GM21367 (cell line): ENCODE measurements at regions not wholly inside any gene's neighbourhood (a gene's known extent, or its start where the extent isn't known, plus 50 kb on each side); places are given as distances from the start of the nearest gene placed in this dataset.

Source experiments
- ATAC-seq: cut with Tn5 transposase; IDR thresholded peaks from one replicate; pipeline ENCODE4 v1.9.1; 2021; ENCODE audit not compliant: unreplicated experiment

DNA sequence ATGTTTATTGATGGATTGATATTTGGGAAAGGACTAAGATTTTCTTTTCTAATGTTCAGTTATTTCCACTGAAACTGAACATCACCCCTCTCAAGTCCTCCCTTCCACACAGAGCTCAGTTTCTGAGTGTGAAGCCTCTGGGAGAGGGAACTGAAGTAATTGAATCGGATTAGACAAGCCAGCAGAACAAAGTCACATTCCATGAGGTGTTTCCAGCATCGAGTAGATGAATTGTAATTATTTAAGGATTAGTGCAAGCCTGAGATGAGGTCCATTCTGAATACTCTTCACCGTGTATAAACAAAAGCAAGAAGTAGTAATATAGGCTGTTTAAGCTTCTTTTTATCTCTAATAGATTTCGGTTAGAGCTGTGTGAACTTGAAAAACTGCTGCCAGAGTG is 2060.5 kb downstream of the MAT2B start:
- no peak for ATAC-seq

DNA sequence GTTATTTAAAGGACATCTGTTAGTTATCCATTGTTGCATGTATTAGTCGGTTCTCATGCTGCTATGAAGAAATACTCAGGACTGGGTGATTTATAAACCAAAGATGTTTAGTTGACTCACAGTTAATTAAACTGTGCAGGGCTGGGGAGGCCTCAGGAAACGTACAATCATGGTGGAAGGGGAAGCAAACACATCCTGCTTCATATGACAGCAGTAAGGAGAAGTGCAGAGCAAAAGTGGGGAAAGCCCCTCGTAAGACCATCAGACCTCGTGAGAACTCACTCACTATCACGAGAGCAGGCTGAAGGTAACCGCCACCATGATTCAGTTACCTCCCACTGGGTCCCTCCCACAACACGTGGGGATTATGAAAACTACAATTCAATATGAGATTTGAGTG is 2064.1 kb downstream of the MAT2B start:
- no peak for ATAC-seq

DNA sequence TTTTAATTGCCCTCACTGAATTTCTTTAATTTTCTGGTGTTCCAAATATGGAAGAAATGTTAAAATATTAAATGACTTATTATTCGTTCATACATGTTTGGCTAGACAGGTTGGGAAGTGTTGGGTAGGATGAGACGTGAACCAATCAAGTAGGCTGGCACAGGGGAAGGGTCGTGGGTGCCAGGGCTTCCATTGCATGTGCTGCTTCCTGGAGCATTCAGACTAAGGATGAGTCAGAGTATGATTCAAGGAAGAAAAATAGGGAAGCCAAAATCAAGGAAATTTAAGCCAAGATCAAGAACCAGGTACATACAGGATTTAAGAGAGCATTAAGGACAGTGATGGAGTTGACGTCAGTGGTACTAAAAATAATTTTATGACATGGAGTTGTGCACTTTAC is 2068.0 kb downstream of the MAT2B start:
- ATAC-seq, result no peak

DNA sequence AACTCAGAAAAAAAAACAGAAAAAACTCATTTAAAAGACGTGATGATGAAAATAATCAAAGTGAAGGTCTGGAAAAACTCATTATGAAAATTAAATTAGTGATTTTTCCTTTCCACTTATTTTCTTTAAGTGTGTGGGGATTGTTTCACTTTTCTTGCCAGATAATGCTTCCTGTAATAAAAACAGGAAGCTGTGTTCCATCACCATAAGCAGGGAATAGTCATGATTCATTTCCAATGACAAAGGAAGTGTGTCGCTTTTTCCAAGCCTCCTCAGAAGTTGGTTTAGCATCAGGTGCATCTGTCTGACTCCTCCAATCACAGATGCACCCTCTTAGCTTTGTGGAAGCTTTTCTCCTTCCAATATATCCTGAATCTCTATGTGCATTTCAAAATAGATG is 2068.7 kb downstream of the MAT2B start:
- no peak for ATAC-seq

DNA sequence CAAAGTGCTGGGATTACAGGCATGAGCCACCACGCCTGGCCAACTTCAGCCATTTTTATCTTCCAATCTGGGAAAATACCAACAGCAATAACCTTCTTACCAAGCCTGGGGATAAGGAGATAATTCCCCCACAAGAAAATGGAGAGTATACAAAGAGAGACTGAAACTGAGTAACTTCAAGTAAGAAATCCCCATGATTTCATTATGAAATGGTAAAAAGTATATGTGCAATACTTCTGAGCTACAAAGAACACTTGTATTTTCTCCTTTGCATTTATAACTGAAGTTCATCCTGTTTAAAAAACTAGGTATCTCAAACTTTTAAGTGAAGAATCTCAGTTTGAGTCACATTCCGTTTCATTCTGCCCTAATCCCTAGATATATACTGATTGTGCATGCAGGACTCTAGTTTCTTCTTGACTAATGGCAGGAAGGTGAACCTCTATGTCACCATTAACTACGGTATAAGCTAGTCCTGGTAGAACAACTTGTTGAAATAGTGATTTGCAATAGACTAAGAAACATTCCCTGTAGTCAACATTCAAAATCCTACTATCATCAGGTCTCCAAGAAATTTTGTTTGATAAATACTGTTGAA is 2071.4 kb downstream of the MAT2B start:
- ATAC-seq, result no peak

DNA sequence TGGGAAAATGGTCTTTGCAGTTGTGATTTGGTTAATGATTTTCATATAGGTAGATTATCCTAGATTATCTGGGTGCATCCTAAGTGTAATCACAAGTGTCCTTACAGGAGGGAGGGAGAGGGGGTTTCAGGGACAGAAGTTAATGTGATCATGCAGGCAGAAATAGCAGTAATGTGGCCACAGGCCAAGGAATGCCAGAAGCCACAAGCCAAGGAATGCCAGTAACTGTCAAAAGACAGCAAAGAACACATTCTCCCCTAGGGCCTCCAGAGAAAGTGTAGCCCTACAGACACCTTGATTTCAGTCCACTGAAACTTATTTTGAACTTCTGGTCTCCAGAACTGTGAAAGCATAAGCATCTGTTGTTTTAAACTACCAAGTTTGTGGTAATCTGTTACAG is 2074.5 kb downstream of the MAT2B start:
- no peak for ATAC-seq

DNA sequence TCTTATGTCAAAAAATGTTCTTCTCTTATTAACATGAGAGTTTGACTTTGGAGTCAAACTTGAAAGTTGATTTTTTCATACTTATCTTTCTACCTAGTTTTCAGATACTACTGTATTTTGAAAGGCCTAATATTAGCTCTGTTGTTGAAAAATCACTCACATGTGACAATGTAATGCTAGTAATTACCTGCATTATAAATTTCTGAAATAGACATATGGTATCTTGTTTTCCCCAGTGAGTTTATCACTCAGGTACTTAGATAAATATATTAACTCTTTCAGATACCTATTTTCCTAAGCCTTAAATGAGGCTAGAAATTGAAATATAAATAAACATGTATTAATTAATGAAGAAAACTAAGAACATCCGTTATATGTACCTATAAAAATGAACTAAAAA is 2089.3 kb downstream of the MAT2B start:
- ATAC-seq, result no peak

DNA sequence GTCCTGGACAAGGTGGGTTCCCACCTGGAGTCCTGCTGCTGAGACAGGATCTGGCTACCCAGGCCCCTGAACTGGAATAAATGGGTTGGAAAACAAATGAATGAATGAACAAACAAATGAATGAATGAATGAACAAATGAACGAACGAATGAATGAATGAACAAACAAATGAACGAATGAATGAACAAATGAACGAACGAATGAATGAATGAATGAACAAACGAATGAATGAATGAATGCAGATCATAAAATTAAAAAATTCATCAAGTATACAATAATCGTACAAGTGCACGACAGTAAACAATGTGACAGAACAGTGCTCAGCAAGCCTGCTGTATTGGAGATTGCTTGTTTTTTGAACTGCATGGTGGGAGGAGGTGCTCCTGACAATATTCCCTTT is 2097.1 kb downstream of the MAT2B start:
- ATAC-seq, result no peak

DNA sequence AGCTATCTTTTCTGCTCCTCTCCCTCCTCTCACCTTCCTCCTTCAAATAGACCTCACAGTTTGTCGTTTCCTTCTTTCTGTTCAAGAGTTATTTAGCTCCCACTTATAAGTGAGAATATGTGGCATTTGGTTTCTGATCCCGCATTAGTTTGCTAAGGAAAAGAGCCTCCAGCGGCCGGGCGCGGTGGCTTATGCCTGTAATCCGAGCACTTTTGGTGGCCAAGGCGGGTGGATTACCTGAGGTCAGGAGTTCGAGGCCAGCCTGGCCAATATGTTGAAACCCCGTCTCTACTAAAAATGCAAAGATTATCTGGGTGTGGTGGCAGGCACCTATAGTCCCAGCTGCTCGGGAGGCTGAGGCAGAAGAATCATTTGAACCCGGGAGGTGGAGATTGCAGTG is 2101.6 kb downstream of the MAT2B start:
- no peak for ATAC-seq

DNA sequence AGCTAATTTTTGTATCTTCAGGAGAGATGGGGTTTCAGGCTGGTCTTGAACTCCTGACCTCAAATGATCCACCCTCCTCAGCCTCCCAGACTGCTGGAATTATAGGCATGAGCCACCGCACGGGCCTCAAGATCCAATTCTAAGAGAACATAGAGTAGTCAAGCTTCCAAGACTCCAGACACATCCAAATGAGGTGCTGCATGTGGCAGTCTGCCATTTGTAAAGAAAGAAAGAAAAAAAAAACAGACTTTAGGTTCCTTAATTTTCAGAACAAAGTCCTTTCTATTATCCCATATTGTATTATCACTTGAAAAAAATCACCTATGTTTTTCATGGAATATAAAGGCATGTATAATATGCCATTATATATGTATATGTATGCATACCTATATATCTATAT is 2104.5 kb downstream of the MAT2B start:
- no peak for ATAC-seq

DNA sequence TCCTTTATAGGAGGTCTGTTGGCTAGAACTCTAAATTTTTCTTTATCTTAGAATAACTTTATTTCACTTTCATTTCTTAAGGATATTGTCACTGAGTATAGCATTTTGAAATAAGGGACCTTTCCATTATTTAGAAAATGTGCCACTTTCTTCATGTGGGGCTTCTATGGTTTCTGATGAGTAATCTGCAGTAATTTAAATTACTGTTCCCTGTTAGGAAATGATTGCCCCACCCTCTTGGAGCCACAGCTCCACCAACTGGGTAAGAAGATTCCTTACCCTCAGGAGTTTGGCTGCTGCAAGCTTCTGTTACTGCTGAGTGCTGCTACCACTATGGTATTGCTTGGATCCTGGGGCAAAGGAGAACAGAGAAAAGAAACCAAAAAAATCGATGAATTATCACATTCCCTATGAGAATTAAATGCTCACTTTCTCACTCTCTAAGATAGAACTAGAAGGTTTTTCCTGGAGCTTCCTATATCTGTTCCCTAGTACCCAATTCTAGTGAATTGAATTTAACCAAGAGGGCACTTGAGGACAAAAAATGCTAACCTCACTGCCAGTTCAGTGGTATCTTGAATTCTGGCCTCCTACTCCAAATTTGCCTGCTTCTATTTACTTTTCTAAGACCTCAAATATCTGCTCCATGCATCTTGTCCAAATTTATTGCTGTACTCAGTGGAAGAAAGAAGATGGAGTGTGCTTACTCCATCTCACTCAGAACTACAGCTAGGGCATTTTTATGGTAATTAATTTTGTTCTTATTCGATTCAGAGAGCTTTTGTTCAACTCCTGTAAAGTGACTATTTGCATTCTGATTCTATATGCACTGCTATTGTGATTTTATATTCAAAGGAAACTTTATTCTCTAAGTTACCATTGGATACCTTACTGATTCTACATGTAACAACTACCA is 2111.3 kb downstream of the MAT2B start:
- no peak for ATAC-seq

DNA sequence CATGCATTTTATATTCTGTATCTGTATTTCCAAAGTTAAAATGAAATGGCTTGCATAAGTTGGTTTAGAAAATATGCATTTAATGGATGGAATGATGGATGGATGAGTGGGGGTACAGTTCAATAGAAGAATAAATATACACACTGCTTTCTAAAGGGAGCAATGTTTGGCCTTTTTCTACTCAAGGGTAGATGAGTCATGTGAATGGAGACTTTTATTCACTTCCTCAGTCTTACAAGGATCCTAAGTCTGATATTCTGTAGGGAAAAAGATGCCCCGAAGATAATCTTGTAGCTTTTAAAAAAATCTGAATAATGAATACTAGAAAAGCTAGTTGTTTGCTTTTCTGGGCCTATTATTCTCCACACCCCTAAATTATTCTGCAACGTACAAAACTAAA is 2112.1 kb downstream of the MAT2B start:
- ATAC-seq, result no peak

DNA sequence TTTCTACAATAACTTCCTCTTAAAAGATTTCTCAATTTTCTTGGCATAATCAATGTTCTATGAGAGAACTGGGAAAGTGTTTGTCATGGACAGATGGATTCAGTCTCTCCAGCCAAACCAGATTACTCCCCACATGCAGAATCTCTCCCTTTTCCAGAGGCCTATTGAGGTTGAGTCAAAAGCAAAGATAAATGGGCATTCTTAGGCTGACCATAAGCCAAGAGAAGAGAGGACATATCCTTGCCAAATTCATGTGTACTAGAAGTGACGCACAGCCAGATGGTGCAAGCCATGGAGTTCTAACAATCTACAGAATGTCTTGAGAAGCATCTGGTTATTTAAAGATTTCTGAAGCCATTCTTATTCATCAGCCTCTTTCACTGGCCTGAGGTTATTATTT is 2115.0 kb downstream of the MAT2B start:
- ATAC-seq, result no peak

DNA sequence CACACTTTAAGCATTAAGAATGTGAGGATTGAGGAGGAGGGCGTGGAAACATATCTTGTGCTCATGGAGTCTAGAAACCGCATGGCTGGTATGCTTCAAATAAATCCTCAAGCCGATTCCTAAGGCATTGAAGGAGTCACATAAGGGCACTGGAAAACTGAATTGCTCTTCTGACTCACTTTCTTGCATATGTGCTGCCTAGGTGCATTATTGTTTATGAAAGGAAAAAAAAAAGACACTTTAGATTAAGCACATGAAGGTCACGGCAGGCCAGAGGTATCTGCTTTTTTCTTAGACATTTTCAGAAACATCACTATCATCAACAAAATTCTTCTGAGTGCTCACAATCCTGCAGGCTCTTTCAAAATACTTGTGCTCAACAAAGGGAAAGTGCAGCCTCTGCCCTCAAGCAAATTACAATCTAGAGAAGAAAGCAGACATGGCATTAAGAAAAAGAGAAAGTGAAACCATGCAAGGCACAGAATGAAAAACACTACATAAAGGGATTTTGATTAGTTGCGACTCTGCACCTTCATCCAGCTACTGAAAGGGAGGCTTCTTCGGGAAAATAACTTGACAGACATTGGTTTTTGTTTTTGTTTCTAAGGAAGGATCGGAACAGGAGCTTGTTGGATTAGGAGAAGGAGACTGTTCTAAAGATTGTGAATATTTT is 2117.6 kb downstream of the MAT2B start:
- no peak for ATAC-seq

DNA sequence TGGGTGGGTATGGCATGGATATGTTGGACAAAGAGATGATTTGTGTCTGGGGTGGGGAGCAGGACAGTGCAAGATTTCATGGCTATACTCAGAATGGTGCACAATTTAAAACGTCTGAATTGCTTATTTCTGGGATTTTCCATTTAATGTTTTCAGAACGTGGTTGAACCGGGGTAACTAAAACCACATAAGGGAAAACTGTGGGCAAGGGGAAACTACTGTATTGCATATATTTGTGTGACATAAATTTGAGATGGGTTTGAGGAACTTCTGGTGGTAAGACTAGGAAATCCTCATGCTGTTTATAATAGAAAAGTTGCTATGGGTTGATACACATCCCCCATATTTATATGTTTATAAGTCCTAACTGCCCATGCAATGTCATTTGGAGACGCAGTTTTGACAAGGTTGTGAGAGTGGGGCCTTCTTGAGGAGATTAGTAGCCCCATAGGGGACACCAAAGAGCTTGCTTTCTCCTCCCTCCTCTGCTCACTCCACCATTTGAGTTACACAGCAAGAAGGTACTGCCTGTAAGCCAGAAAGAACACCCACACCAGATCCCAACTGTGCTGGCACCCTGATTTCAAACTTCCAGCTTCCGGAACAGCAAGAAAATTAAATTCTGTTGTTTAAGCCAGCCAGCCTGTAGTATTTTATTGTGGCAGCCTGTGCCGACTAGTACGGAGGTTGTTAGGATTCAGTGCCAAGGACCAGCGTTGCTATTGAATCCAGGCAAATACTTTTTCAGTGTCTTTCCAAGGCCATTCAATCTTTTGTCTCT is 2118.9 kb downstream of the MAT2B start:
- no peak for ATAC-seq

DNA sequence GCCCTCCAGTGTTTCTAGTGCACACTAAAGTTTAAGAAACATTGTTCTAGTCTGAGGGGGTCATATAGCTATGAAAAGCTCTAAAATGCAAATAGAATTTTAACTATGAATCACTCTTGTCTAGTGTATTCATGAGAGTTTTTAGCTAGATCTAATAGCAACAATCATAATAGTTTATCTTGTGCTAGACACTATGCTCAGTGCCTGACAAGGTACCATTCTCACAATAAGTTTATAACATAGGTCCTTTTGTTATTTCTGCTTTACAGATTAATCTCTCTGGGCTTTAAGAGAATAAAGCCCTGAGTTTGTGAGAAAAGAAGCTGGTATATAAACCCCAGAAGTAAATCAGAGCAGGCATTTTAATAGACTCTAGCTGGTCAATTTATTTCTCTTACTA is 2120.7 kb downstream of the MAT2B start:
- no peak for ATAC-seq

DNA sequence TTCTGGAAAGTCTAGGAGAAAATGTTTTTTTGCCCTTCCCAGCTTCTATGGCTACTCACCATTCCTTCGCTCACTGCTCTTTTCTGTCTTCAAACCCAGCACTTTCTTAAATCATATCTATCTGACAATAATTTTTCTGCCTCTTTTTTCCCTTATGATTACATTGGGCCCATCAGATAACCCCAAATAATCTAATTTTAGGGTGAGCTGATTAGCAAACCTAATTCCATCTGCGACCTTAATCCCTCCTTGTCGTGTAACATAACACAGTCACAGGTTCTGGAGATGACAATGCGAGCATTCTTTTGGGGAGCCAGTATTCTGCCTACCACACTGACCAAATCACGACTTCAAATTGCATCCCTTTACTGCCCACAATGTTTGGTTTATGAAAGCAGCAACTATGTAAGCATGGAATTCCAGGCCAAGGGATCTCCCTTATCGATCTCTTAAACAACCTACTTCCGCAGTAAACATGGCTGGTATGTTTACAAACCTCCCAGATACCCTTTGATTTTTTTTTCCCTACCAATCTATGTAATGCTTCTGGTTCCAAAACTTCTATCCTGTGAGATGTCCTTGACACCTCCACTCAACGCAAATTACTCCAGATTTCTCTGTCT is 2122.2 kb downstream of the MAT2B start:
- ATAC-seq, result no peak

DNA sequence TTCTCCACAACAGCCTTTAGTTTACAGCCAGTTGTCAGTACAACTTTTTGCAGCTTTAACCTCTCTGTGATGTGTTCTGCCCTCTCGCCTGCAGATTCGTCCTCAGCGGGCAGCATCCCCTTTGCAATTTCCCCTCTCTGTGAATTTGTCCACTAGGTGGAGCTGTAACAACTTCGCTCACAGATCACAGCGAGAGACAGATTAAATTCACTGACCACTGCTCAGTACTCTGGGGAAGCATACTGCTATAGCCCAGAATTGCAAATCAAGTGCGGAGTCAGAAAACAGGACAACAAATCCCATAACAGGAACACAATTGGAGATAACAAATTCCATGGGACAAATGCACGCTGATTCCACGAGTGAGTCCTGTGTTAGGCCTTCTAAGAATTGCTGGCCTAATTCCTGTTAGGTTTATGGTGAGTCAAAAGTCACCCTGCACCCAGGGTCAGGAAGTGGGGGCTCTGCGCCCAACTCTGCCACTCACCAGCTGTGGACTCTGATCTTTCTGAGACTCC is 2124.9 kb downstream of the MAT2B start:
- peak; percentile 85 for ATAC-seq

DNA sequence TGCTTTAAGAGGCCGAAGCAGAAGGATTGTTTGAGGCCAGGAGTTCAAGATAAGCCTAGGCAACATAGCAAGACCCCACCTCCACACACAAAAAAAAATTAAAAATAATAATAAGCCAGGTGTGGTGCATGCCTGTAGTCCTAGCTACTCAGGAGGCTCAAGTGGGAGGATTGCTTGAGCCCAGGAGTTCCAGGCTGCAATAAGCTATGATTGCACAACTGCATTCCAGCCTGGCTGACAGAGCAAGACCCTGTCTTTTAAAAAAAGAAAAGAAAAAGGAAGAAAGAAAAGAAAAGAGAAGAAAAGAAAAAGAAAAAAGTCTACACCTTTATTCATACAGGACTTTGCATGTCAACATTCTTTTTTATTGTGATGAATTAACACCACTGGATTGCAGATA is 2125.8 kb downstream of the MAT2B start:
- no peak for ATAC-seq

DNA sequence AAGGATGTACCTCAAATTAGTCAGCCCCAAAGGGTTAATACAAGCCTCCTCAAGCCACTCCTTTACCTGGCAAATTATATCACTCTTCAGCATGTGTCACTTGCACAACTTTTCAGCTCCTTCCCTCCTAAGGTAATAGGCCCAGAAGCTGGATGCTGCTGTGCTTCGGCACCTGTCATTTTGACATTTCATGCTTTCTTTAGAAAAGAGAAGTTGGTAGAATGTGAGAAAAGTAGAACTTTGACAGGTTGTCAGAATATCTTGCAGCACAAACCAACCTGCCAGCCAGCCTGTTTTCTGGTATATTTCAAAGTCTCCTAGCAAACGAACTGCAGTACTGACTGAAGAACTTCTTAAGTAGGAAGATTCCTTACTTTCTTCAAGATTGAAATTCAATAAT is 2136.9 kb downstream of the MAT2B start:
- ATAC-seq, result no peak
